CD4-positive, alpha-beta T cell treated with Interleukin-17A for 4 hours (primary cell): ENCODE measurements at regions not wholly inside any gene's neighbourhood (a gene's known extent, or its start where the extent isn't known, plus 50 kb on each side); places are given as distances from the start of the nearest gene placed in this dataset.
"Not testable (repeated sequence)": the region's sequence is repeated elsewhere in the genome, so short reads cannot be mapped to it uniquely, and the experiment has no call there.

ENCODE experiments used
- DNase-seq: peaks from one replicate; pipeline ENCODE4 v3.0.0-alpha.2; 2020; ENCODE audit warnings: mixed read lengths

DNA sequence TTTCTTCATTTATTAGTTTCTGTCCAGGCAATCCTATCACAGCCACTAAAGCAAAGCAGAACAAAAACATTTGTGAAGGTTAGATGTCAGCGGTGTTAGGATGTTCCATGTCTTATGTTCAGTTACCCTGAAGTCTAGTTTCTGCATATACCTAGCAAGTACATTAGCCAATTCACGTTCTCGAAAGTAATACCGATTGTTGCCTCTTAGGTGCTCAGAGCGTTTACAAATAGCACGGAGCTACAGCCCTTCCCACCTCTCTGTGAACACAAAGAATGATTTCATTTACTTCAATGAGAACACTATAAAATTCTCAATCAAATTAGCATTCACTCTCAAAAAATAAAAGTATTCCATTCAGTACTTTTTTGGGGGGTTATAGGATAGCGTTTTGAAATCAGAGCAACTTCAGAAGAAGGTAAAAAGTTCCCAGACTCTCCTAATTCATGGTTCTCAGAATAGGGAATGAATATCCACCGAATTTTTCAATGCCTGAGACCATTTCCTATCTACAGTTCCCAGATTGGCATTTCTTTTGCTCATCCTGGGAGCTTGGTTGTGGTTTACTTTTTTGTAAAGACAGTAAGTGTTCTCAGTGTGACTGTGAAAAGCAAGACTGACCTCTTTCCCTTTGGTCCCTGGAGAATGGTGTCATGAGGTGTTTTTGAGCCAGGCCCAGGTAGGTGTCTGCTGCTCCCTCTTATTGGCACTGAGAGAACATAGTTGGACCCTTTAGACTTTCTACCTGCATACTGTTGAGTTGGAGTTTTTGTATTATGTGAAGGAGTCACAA lies 488.0 kb upstream of the RGS6 start:
- no peak for DNase-seq

DNA sequence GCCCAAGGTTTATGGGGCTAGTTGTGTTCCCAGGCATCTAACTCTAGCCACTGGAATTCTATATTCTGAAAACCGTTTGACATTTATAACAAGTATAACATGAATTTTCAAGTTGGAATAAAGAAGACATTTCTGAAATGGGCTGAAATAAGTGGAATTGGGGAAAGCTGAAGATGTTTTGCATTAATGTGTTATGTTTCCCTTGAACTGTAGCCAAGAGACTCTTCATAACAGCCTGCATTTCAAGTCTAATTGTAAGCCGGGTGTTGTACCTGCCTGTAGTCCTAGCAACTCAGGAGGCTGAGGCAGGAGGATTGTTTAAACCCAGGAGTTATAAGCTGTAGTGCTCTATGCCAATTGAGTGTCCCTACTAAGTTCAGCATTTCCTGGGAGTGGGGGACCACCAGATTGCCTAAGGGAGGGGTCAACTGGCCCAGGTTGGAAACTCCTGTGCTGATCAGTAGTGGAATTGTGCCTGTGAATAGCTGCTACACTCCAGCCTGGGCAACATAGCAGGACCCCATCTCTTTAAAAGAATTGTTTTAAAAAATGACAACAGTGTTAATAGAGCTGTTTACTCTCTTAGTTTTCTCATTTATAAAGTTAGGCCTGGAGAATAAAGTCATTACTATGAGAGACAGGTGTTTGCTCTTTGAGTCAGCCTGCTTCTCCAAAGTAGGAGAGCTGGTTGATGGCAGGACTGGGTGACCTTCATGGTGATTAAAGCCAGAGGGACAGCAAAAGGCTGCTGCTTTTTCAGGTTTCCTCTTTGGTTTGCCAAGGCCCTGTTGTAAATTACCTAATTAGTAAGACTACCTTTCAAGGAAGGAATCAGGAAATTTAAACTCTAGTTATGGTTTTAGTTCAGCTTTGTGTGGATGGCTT lies 483.6 kb upstream of the RGS6 start:
- DNase-seq = no peak

DNA sequence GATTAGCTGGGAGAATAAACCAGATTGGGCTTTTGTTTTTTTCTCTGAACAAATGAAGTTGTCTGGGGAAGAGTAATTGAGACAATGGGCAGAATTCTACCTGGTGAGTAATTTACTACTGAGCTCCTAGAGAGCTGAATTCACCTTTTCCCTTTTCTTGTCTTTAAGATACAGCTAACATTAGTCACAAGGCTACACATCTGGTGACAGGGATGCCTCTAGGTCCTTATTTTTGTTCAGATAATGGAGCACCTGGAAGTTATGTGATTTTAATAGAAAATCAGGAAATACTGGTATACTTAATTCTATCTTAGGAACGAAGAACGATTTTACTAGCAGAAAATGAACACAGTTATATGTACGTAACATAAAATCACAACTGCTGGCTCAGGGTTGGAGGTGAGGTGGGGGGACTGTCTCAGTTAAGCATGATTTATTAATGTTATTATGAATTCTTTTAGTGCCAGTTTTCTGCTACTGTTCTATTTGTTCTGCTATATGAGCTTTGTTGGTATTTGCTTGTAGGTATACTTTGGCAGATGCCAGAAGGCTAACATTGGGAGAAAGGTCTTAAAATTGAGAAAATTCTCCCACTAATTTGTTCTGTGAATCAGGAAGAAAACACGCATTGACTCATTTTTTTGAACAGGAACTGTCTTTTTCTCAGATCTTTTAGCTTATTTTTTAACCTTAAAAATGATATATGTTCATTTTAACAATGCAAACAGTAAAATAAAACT lies 482.7 kb upstream of the RGS6 start:
- DNase-seq = no peak

DNA sequence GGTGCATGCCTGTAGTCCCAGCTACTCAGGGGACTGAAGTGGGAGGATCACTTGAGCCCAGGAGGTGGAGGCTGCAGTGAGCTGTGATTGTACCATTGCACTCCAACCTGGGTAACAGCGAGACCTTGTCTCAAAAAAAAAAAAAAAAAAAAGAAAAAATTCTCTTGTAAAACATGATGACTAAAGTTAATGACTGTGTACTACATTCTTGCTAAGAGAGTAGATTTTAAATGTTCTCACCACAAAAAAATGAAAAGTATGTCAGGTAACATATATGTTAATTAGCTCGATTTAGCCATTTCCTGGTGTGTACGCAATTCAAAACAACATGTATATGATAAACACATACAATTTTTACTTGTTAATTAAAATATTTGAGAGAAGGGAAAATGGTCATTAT lies 480.7 kb upstream of the RGS6 start:
- no peak for DNase-seq

DNA sequence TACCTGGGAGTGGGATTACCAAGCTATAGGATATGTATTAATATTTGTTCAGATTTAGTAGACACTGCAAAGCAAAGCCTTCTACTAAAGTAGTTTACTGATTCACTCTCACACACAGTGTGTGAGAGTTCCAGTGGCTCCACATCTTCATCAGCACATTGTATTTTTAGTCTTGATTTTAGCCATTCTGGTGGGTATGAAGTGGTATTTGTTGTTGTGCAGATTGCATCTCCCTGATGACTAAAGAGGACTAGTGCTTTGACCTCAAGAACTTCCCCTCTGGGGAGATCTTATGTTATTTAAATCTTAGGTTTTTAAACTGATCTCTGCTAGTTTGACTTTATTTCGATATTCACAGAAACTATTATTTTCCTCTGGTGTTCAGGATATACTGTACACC lies 479.7 kb upstream of the RGS6 start:
- DNase-seq = no peak

DNA sequence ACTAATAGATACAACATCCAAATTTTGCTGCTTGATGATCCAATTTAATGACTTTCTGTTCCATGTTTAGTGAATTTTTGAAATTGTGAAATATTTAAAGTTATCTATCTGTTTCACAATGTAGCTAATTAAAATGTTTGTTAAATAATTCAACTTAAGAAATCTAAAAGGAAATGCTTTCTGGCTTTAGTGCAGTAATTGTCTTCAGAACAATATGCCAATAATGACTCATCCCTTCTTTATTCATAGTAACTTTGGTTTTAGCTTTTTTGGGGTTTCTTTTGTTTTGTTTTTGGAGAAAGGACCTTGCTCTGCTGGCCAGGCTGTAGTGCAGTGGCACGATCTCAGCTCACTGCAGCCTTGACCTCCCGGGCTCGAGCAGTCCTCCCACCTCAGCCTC lies 479.2 kb upstream of the RGS6 start:
- no peak for DNase-seq

DNA sequence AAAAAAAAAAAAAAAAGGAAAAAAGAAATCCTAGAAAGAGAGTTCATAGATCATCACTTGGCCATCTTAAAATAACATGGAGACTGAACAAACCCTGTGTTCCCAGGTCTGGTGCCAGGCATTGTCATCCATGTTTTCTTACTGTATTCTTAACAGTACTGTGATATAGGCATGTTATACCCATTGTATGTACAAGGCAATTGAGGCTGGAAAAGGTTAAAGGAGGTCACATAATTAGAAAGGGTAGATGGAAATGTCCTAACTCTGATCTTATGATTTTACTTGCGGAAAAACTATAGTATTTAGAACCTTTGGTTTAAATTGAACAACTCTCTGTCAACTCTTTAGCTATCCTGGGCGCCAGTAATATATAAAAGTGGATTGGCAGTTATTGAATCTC lies 478.2 kb upstream of the RGS6 start:
- DNase-seq = no peak

DNA sequence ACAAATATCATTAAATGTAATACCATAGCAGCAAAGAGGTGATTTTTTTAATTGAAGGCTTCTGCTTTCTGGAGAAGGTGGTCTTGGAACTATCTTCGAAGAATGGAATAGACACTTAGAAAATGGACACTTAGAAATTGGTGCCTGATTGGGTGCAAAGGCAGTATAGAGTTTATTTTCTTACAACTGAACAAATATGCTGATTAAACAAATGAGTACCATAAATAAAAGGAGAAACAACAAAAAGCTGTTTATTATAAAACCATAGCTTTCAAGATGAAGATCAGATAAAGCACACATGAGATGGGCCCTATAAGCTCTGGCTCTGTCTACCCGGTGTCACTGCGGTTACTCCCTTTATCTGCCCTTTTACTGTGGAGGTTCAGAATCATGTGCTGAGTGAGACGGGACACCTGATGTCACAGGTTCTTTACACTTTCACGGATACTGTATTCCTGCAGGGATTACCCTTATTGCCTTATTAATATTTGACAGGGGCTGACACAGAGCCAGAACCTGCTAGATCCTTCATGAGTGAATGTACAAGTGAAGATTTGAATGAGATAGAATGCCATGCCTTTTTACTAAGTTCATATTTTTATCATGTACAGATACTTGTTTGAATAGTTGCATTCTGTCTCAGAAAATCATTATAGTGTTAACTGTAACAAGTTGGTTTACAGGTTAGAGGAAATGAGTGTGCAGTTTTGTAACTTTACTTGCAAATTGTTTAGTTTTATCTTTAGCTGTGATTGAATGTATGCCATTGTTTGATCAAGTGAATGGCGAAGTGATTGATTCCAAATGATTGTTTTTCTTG lies 477.5 kb upstream of the RGS6 start:
- no peak for DNase-seq

DNA sequence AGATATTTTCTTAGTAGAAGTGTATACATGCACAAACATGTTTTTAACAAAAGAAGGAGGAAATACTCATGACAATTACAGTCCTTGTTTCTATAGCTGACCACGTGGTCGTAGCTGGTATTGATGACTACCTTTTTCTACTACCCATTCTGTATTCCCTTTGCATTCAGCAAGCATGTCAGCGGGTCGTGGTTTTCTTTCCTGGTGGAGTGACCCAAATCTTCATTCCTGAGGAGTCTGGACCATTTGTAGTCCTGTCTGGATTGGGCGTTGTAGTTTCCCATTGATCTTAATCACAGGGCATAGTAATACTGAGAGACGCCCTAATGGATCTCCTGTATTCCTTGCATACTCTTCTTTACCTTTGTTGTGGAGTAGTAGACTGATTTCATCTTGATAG lies 472.1 kb upstream of the RGS6 start:
- no peak for DNase-seq

DNA sequence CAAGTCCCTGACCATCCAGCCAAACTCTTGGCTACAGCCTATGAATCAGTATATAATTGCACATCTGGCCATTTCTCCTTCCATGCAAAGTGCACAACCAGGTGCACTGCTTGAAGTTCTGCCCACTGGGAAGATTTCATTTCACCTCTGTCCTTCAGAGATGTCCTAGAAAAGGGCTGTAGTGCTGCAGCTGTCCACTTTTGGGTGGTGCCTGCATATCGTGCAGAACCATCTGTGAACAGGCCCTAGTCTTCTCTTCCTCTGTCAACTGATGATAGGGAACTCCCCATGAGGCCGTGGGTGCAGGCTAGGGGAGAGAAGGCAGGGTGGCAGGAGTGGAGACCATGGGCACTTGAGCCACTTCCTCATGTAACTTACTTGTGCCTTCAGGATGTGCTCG lies 470.6 kb upstream of the RGS6 start:
- not testable (repeated sequence) for DNase-seq

DNA sequence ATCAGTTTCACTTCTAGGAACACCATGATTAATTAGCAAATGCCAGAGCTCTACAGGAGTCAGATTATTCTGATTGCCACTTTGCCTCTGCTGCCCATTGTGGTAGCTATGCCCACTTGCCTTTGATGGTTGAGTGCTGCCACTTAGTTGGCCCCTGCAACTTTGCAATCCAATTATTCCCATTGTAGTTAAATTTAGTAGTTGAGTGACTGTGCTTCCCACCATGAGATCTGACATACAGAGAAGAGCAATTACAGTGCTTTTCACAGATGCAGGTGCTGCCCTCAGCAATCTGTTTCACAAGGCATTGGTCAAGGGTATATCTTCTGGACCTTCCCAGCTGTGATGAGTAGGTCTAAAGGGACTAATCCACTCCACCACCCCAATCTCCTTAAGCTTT lies 468.4 kb upstream of the RGS6 start:
- DNase-seq = no peak

DNA sequence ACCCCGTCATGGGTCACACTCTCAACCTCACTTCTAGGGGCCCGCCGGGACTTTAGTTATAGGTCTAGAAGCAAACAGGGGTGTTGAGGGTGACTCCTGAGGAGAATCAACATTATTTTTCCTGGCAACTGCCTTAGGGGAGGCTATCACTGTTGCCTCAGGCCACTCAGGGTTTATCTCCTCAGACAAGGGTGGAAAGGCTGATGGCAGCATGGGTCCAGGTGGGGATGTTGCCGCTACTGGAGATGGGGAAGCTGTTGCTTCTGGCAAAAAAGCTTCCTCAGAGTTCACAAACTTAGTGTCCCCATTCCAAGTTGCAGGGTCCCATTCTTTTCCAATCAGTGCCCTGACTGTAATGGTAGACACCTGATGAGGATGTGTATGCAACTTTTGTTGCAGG lies 467.4 kb upstream of the RGS6 start:
- no peak for DNase-seq

DNA sequence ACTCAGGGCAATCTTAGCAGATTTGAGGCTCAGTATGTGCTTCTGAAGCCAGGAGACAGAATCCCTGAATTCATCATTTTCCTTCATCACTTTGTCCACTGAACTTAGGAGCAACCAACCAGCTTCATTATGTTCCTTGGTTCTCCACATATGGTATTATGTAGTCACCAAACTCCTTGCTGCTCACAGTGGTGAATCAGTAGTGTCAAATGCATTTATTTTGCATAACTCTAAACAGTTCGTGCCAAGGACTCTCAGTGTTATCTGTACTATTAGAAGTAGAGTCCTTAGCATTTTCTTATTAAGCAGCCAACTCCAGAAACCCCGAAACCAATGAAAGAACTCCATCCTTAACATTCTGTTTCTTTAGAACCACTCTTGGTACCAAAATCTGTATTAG lies 466.9 kb upstream of the RGS6 start:
- no peak for DNase-seq

DNA sequence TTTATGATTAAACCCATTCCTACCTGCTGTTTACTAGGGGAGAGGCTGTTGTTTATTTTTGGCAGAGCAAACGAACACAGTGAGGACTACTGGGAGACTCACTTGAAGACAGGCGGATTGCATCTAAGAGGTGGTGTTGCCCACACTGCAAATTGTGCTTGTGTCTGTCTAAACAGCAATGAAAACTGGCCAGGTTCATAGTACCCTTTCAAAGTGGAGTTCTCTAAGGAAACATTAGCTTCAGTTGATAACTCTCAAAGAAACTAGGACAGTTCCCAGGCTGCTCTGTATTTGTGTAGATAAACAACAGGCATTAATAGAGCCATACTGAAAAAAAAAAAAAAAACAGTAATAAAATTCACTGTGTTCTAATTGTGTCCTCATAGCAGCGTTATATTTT lies 466.0 kb upstream of the RGS6 start:
- no peak for DNase-seq

DNA sequence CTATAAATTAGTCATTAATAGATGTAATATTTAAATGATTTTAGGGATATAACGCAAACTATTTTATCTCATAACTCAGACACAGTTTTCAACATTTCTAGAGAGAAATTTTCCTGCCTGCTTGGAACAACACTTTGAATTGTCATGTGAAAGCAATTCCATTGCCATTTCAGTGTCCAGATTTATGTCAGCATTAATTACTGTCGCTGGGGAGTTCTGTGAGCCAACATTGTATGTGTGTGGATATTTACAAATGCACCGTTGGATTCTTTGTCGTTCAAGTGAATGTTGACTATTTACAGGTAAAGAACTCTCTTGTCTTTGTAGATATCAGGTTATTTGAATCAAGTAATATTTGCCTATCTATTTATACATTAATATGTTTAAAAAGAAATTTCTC lies 465.3 kb upstream of the RGS6 start:
- DNase-seq = no peak

DNA sequence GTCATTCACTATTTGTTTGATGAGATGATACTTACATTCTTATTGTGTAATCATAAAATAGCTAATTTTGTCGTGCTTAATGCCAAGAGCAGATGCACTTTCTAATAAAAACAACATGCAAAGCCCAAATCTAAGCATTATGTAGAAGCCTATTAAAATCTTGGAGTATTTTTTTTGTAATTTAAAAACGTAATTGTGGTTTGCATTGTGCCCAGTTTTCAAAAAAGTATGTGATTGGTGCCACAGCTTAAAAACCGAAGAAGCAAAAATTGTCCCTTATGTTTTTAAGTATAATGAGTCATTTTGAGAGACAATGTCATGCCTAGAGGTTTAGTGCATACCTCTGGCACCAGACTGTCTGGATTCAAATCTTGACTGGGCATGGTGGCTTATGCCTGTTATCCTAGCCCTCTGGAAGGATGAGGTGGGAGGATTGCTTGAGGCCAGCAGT lies 464.8 kb upstream of the RGS6 start:
- DNase-seq = no peak

DNA sequence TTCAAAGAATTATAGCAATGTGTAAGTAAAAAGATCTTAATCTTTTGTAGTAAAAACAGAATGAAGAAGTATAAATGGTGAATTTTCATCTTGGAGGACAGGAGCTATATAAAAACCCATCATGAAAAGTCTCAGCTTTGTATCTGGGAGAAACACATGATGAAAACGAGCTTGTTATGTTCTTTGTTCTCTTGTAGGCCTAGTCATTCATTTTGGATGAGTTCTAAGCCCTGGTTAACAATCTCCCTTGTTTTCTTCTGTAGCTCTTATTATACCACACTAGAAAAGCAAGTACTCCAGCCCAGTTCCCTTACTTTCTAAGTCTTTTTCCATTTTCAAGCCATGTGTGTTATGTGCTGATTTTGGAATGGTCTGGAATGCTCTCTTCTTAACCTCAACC lies 463.5 kb upstream of the RGS6 start:
- no peak for DNase-seq

DNA sequence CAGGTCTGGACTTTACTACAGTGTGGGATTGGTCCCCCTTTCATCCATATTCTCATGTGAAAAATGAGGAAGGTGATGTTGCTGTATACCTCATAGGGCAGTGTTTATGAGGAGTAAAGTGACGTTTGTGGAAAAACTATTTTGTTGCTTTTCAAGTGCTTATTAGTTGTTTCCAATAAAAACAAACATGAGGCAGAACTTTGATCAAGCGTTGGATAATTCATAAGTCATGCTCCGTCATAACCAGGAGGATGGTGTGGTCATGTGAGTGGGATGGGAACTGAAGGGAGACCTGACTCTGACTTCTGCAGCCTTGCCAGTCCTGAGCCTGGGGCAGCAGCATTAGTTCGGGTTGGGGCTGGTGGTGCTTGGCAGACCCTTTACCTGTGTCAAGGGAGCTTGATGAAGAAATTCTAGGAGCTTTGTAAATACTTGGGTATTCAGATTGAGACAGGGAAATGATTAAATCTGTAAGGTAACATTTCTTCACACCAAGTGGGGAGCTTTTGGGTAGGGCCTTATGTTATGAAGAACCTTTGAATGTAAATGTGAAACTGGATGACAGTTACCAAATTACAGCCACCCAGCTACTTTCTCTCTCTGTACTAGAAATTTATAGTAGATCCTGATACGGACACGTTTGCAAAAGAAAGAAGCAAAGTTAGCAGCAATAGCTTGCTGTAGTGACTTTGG lies 462.4 kb upstream of the RGS6 start:
- no peak for DNase-seq

DNA sequence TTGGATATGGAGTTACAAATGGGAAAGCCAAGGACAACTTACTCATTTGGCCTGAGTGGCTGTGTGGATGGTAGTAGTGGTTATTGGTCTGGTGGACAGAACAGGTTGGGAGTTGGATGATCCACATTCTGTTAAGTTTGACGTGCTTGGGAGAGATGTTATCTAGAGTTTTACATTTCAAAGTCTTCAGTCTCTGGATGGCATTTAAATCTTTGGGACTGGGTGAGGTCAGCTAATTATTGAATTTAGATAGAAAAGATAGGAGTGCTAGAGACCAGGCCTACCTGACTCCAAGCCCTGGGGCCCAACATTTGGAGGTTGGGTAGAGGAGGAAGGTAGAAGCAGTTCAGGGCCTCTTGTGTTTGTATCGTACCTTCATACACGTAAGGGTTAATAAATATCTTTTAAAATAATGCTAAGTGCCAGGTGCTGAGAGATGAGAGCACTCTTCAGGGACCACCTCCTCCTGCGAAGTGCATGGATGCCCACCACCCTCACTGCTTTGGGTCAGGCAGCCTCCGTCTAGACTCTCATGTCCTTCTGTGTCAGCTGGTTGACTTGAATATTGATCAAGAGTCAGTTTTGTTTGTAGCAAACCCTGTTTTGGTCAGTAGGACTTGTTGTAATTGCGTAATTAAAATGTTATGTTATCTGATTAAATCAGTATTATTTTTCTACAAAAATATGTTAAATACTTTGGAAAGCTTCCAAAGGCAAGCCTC lies 460.4 kb upstream of the RGS6 start:
- no peak for DNase-seq

DNA sequence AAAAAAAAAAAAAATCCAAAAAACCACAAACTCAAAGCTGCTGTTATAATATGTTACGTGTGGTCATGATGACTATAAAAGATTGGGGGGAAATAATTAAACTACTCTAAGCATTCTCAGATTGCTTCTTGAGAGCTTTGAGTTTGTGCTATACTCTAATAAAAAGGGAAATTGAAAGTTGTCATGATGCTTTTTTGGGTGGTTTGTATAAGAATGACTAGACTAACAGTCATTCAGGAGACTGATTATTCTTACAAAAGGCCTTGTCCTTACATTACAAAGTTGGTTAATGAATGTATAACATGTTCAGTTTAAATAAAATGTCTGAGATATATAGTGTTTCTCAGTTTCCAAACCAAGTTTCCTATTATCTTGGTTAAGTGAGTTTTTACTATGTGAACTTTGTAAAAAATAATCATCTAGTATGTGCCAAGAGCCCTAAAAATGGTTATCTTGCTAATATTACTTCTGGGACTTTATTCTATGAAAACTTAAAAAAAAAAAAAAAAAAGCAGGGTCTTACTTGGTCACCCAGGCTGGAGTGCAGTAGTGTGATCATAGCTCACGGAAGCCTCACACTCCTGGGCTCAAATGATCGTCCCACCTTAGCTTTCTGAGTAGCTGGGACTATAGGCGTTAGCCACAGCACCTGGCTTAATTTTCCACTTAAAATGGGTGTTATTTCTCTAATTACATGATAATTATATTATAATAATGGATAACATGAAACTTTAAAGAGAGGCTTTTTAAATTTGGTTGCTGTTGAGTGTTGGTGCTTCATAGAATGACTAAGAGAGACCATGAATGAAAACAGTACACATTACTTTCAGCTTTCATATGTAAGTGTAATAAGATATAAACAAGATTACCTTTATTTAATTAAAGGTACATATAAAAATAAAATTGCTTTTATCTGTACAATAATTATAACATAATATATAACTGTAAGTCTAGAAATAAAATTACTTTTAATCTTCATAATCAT lies 459.6 kb upstream of the RGS6 start:
- no peak for DNase-seq
